ENCODE measurements at regions not wholly inside any gene's neighbourhood (a gene's known extent, or its start where the extent isn't known, plus 50 kb on each side); places are given as distances from the start of the nearest gene placed in this dataset.
A peak's percentile ranks its signal among the peaks of the same experiment; 100 is the strongest.

DNA sequence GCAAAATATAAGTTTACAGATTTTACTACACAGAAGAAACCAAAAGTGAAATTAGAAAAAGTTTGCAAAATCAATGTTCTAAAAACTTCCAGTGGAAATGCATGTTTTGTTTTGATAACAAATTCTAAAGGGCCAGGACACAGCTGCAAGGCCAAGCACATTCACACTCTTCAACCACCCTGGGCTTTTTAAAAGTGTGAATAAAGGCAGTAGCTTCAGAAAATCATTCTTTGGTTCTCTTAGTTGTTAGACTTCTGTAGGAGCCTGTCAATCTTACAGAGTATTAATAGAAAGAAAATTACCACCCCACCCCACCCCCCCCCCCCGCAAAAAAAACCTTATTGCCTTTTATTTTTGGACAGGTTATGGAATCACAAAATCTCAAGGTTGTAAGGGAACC lies 105.2 kb upstream of the EGLN3 start:
- TF ChIP-seq, protein P1, sequence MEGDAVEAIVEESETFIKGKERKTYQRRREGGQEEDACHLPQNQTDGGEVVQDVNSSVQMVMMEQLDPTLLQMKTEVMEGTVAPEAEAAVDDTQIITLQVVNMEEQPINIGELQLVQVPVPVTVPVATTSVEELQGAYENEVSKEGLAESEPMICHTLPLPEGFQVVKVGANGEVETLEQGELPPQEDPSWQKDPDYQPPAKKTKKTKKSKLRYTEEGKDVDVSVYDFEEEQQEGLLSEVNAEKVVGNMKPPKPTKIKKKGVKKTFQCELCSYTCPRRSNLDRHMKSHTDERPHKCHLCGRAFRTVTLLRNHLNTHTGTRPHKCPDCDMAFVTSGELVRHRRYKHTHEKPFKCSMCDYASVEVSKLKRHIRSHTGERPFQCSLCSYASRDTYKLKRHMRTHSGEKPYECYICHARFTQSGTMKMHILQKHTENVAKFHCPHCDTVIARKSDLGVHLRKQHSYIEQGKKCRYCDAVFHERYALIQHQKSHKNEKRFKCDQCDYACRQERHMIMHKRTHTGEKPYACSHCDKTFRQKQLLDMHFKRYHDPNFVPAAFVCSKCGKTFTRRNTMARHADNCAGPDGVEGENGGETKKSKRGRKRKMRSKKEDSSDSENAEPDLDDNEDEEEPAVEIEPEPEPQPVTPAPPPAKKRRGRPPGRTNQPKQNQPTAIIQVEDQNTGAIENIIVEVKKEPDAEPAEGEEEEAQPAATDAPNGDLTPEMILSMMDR (IDR thresholded peaks at IDR 0.05): no peak
- no peak for TF ChIP-seq POLR2A (IDR thresholded peaks at IDR 0.05)
- ATAC-seq: no peak
- intact Hi-C loops (cut with DNase I): no loop called here

GRCh38 chr14:34055157-34055950 lies 104.5 kb upstream of the EGLN3 start:
- no peak for TF ChIP-seq POLR2A (IDR thresholded peaks at IDR 0.05)
- TF ChIP-seq, protein P1 (IDR thresholded peaks at IDR 0.05): no peak
- Histone ChIP-seq H3K4me3 (no peak overlapping the region), H3K4me1 (no peaks in the 10 kb centered on the region), H3K27ac (no peak overlapping the region), H3K36me3 (no peaks in the 10 kb centered on the region), H3K27me3 (no peaks in the 10 kb centered on the region), H3K9me3 (no peaks in the 10 kb centered on the region)
- intact Hi-C loops (cut with DNase I): no loop called here
- WGBS (ENCODE audit: insufficient coverage, low coverage, low lambda C conversion rate, missing lambda C conversion rate): 64% methylated on average over 2 of the region's 2 CpGs
- ATAC-seq: peak in 1 of 4 donors; percentile 26
- DNase-seq: no peak

More for the DNA sequence above, 105.2 kb upstream of the EGLN3 start:
- H3K9me3 ChIP-seq: no peaks in the 10 kb centered on the region
- 62% methylated on average over 1 of the region's 1 CpG for WGBS (ENCODE audit: insufficient coverage, low coverage, low lambda C conversion rate, missing lambda C conversion rate)
- no peak for DNase-seq
- no peaks in the 10 kb centered on the region for H3K4me1 ChIP-seq
- no peak overlapping the region for H3K4me3 ChIP-seq
- H3K27ac ChIP-seq: no peak overlapping the region
- H3K27me3 ChIP-seq: no peaks in the 10 kb centered on the region
- no peaks in the 10 kb centered on the region for H3K36me3 ChIP-seq

DNA sequence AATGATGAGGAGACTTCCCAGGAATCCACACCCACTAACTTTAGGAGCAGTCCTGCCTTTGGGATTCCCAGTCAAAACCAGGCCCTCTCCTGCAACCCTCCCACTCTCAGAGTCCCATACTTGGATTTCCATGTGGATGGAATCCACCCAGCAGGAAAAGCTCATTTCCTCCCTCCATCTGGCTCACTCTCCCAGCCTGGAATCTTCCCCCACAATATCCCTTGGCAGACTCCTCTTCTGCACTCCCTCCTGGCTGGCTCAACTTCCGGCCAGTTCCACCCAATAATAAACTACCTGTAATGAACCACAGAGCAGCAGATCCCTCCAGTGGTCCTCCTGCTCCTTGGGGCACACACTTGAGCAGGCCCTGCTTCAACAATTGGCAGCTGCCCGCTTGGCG lies 102.8 kb upstream of the EGLN3 start:
- intact Hi-C loops (cut with DNase I): no loop called here
- Histone ChIP-seq H3K27ac (no peak overlapping the region), H3K4me3 (no peak overlapping the region), H3K36me3 (no peaks in the 10 kb centered on the region), H3K9me3 (no peaks in the 10 kb centered on the region), H3K27me3 (no peaks in the 10 kb centered on the region), H3K4me1 (no peaks in the 10 kb centered on the region)
- ATAC-seq: peak; percentile 34 to 69 (median 56)
- no peak for TF ChIP-seq POLR2A (IDR thresholded peaks at IDR 0.05)
- TF ChIP-seq, protein P1 (IDR thresholded peaks at IDR 0.05): no peak
- DNase-seq: no peak
- WGBS (ENCODE audit: insufficient coverage, low coverage, low lambda C conversion rate, missing lambda C conversion rate): 76% methylated on average over 3 of the region's 3 CpGs

DNA sequence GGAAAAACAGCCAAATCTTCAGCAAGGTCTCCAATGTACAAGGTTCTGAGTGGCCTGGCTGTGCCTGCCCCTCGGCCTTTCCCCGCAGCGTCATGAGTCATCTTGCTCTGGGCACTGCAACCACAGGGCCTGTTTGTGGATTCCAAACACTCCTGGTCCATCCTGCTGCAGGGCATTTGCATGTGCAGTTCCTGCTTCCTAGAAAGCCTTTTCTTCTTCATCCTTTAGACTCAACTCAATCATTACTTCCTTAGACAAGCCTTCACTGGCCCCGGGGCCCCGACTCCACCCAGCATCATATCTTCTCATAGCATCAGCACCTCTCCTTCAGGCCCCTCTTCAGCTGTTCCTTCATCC lies 101.8 kb upstream of the EGLN3 start:
- Histone ChIP-seq H3K27me3 (no peaks in the 10 kb centered on the region), H3K36me3 (no peaks in the 10 kb centered on the region), H3K9me3 (no peaks in the 10 kb centered on the region), H3K4me1 (no peaks in the 10 kb centered on the region), H3K27ac (no peak overlapping the region), H3K4me3 (no peak overlapping the region)
- ATAC-seq: peak in 1 of 4 donors; percentile 20
- no peak for DNase-seq
- intact Hi-C loops (cut with DNase I): no loop called here
- TF ChIP-seq POLR2A (IDR thresholded peaks at IDR 0.05): no peak
- TF ChIP-seq, protein P1 (IDR thresholded peaks at IDR 0.05): no peak
- WGBS (ENCODE audit: insufficient coverage, low coverage, low lambda C conversion rate, missing lambda C conversion rate): 82% methylated on average over 2 of the region's 5 CpGs

Data from right lobe of liver (tissue), 6 donors.